ENCODE measurements at regions not wholly inside any gene's neighbourhood (a gene's known extent, or its start where the extent isn't known, plus 50 kb on each side); places are given as distances from the start of the nearest gene placed in this dataset.

GRCh38 chr14:45673420-45673819 is 420.4 kb upstream of the MIS18BP1 start (continued):
- TF ChIP-seq MAFG (tag; conservative IDR thresholded peaks at IDR 0.05) (no peak), MTF1 (CRISPR knock-in tag; IDR thresholded peaks at IDR 0.05; ENCODE audit: borderline replicate concordance) (no peak), ZNF766 (CRISPR knock-in tag; conservative IDR thresholded peaks at IDR 0.05) (no peak), CREM (IDR thresholded peaks at IDR 0.05; ENCODE audit: low read depth) (no peak), FIP1L1 (IDR thresholded peaks at IDR 0.05; ENCODE audit: low read depth, low read length, poor library complexity, severe bottlenecking) (no peak), SUPT5H (IDR thresholded peaks at IDR 0.05) (no peak), STAT6 (CRISPR knock-in tag; IDR thresholded peaks at IDR 0.05) (no peak), JUN (IDR thresholded peaks at IDR 0.05; ENCODE audit: borderline replicate concordance, low read depth, low read length) (no peak), JUN (CRISPR knock-in tag; IDR thresholded peaks at IDR 0.05; ENCODE audit: borderline replicate concordance) (no peak)

DNA sequence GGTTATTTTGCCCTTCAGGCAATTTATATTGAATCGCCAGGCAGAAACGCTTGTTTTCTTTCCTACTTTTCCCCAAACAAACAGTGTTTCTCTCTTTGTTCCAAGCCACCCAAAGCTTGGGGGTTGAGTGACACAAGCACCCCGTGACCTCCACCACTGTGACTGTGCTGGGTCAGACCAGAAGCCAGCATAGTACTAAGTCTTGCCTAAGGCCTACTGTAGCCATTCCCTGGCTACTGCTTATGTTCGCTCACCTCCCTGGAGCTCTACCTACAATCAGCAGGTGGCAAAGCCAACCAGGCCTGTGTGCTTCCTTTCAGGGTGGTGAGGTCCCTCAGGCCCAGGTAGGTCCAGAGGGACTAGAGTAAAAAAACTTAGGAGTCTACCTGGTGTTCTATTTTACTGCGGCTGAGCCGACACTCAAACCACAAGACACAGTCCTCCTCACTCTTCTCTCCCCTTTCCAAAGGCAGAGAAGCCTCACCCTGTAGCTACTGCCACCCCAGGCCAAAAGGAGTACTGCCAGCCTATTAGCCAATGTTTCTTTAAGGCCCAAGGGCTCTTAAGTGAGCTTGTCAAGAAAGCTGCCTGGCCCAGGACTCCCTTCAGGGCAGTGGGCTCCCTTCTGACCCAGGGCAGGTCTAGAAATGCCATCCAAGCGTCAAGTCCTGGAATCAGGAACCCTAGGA is 411.8 kb upstream of the MIS18BP1 start:
- Histone ChIP-seq H3K4me3 (no peak overlapping the region), H3K4me1 (replicated peaks in 1 of 2; ENCODE audit: control insufficient read depth in 2 of 2, insufficient read depth in 2 of 2, low read length in 2 of 2) (no peaks in the 10 kb centered on the region), H3K9me1 (ENCODE audit: control insufficient read depth, insufficient read depth, low read length) (no peaks in the 10 kb centered on the region), H3K36me3 (ENCODE audit: control insufficient read depth, insufficient read depth, low read length) (no peaks in the 10 kb centered on the region), H3K9ac (ENCODE audit: insufficient read depth in 1 of 2, low read depth in 2 of 2, low read length in 2 of 2) (no peak overlapping the region), H3K79me2 (ENCODE audit: control insufficient read depth, insufficient read depth, low read length) (no peaks in the 10 kb centered on the region), H2AFZ (ENCODE audit: low read depth, low read length) (no peak overlapping the region), H4K20me1 (replicated peaks; ENCODE audit: control insufficient read depth, insufficient read depth, low read length) (no peaks in the 10 kb centered on the region), H3K9me3 (replicated peaks; ENCODE audit: control insufficient read depth, insufficient read depth, low read depth, low read length) (no peaks in the 10 kb centered on the region), H3K4me2 (ENCODE audit: insufficient read depth, low read length) (no peak overlapping the region), H3K27ac (ENCODE audit: extremely low read depth, low read depth, low read length) (no peak overlapping the region), H3K27me3 (ENCODE audit: control insufficient read depth in 2 of 2, insufficient read depth in 2 of 2, low read length in 2 of 2) (no peaks in the 10 kb centered on the region)
- no peak for ATAC-seq
- POLR2A ChIA-PET = no interaction called here
- no peak for DNase-seq (ENCODE audit: extremely low read depth in 1 of 4, low spot score in 3 of 4)
- FAIRE-seq = no peak
- no TSS peak for BruUV-seq (replicated peaks)
- CTCF ChIA-PET (ENCODE audit: low intra/inter-chr PET ratio) = no interaction called here
- in situ Hi-C loops (cut with MboI) = no loop called here
- WGBS (ENCODE audit: insufficient coverage, low coverage, missing lambda C conversion rate) = 0% methylated on average over 7 of the region's 7 CpGs
- intact Hi-C loops (cut with micrococcal nuclease) = no loop called here
- TF ChIP-seq ZBTB26 (CRISPR knock-in tag; IDR thresholded peaks at IDR 0.05) = no peak
- no peak for TF ChIP-seq KDM5B (IDR thresholded peaks at IDR 0.05; ENCODE audit: insufficient replicate concordance, low read depth, low read length)
- TF ChIP-seq SMARCC2 (IDR thresholded peaks at IDR 0.05; ENCODE audit: low read depth) = no peak
- no peak for TF ChIP-seq BHLHE40 (IDR thresholded peaks at IDR 0.05; ENCODE audit: low read length)
- no peak for TF ChIP-seq LARP7 (IDR thresholded peaks at IDR 0.05)
- no peak for TF ChIP-seq STAT6 (CRISPR knock-in tag; IDR thresholded peaks at IDR 0.05)
- TF ChIP-seq MXD1 (CRISPR knock-in tag; IDR thresholded peaks at IDR 0.05; ENCODE audit: borderline replicate concordance, poor library complexity, severe bottlenecking) = no peak
